Activated CD8-positive, alpha-beta T cell treated with anti-CD3 and anti-CD28 coated beads for 36 hours (primary cell): ENCODE measurements at regions not wholly inside any gene's neighbourhood (a gene's known extent, or its start where the extent isn't known, plus 50 kb on each side); places are given as distances from the start of the nearest gene placed in this dataset.

Experiments used
- ATAC-seq: fragments of 200-7000 bp; cut with Tn5 transposase; one replicate; pipeline ENCODE4 v1.10.0; 2021; ENCODE audit warnings: mild to moderate bottlenecking, moderate library complexity
- CTCF ChIA-PET: fragments of 350-600 bp; sonication (Branson Sonifier 250); formaldehyde crosslinking; loops from one replicate; lab custom pipeline; 2021; ENCODE audit warnings: antibody characterized with exemption; lab: Charles Lee
- POLR2A ChIA-PET: fragments of 350-600 bp; sonication (Branson Sonifier 250); formaldehyde crosslinking; loops from one replicate; lab custom pipeline; 2021; ENCODE audit warnings: antibody characterized with exemption; lab: Charles Lee
- DNase-seq: peaks from one replicate; pipeline ENCODE4 v3.0.0-alpha.2; 2020
- H3K27ac Mint-ChIP-seq: one replicate; pipeline ENCODE4 v1.8.0; 2021; ENCODE audit warnings: mild to moderate bottlenecking, mixed read lengths
- H3K27me3 Mint-ChIP-seq: one replicate; pipeline ENCODE4 v1.8.0; 2021; ENCODE audit warnings: mixed read lengths
- H3K36me3 Mint-ChIP-seq: one replicate; pipeline ENCODE4 v1.8.0; 2021; ENCODE audit warnings: low read depth, mixed read lengths
- H3K4me1 Mint-ChIP-seq: one replicate; pipeline ENCODE4 v1.8.0; 2021; ENCODE audit warnings: low read depth, mixed read lengths
- H3K4me3 Mint-ChIP-seq: one replicate; pipeline ENCODE4 v1.8.0; 2021; ENCODE audit warnings: mild to moderate bottlenecking, moderate library complexity, mixed read lengths
- H3K9me3 Mint-ChIP-seq: one replicate; pipeline ENCODE4 v1.8.0; 2021; ENCODE audit warnings: mixed read lengths
- CTCF ChIP-seq: fragments of 200-600 bp; IDR thresholded peaks from one replicate; pipeline ENCODE4 v1.8.0; 2022; ENCODE audit warnings: antibody characterized with exemption, mild to moderate bottlenecking
- intact Hi-C: fragments of 100-400 bp; cut with micrococcal nuclease; formaldehyde crosslinking; loops from one replicate; pipeline ENCODE4 v1.10.0; 2022

- intact Hi-C loops: no loop called here
- H3K4me1 Mint-ChIP-seq: no peaks in the 10 kb centered on the region
- DNase-seq: no peak
- ATAC-seq: no peak
- CTCF ChIA-PET: no interaction called here
- no peak for TF ChIP-seq CTCF
- peaks cover 41% of the 10 kb centered on the region for H3K9me3 Mint-ChIP-seq
- H3K27me3 Mint-ChIP-seq: no peaks in the 10 kb centered on the region
- no peak overlapping the region for H3K4me3 Mint-ChIP-seq
- H3K27ac Mint-ChIP-seq: no peak overlapping the region
- POLR2A ChIA-PET: no interaction called here
- no peaks in the 10 kb centered on the region for H3K36me3 Mint-ChIP-seq
Measured at GRCh38 chr16:63527404-63527803, 1491.2 kb upstream of the CDH8 start.

- ChIA-PET POLR2A (no interaction called here), CTCF (no interaction called here)
- Mint-ChIP-seq H3K4me1 (no peaks in the 10 kb centered on the region), H3K4me3 (no peak overlapping the region), H3K27me3 (no peaks in the 10 kb centered on the region), H3K27ac (no peak overlapping the region), H3K36me3 (no peaks in the 10 kb centered on the region), H3K9me3 (peaks cover 3% of the 10 kb centered on the region)
- DNase-seq: no peak
- intact Hi-C loops: no loop called here
- TF ChIP-seq CTCF: no peak
- ATAC-seq: no peak
Measured at GRCh38 chr16:63516394-63516793, 1480.2 kb upstream of the CDH8 start.

- no peak for TF ChIP-seq CTCF
- no peaks in the 10 kb centered on the region for H3K27me3 Mint-ChIP-seq
- ChIA-PET CTCF (no interaction called here), POLR2A (no interaction called here)
- intact Hi-C loops: no loop called here
- H3K4me3 Mint-ChIP-seq: no peak overlapping the region
- no peaks in the 10 kb centered on the region for H3K36me3 Mint-ChIP-seq
- ATAC-seq (no peak), DNase-seq (no peak)
- no peak overlapping the region for H3K27ac Mint-ChIP-seq
- H3K4me1 Mint-ChIP-seq: no peaks in the 10 kb centered on the region
- H3K9me3 Mint-ChIP-seq: peaks cover 9% of the 10 kb centered on the region
Measured at GRCh38 chr16:63512910-63513309, 1476.7 kb upstream of the CDH8 start.

- ChIA-PET POLR2A (no interaction called here), CTCF (no interaction called here)
- intact Hi-C loops: no loop called here
Measured at GRCh38 chr16:63497408-63497807, 1461.2 kb upstream of the CDH8 start.

GRCh38 chr16:63496282-63496681, 1460.0 kb upstream of the CDH8 start:
- H3K27me3 Mint-ChIP-seq: no peaks in the 10 kb centered on the region
- intact Hi-C loops: no loop called here
- no peaks in the 10 kb centered on the region for H3K4me1 Mint-ChIP-seq
- H3K27ac Mint-ChIP-seq: no peak overlapping the region
- TF ChIP-seq CTCF: no peak
- no peak for DNase-seq
- H3K9me3 Mint-ChIP-seq: peaks cover 8% of the 10 kb centered on the region
- ChIA-PET POLR2A (interaction anchor here (0.6 kb wide), 1 partner anchor 1210 kb away, joined by 3 read pairs; no protein-coding TSS in a partner anchor), CTCF (no interaction called here)
- H3K4me3 Mint-ChIP-seq: no peak overlapping the region
- no peak for ATAC-seq
- no peaks in the 10 kb centered on the region for H3K36me3 Mint-ChIP-seq

More at GRCh38 chr16:63497408-63497807, 1461.2 kb upstream of the CDH8 start:
- Mint-ChIP-seq H3K27ac (no peak overlapping the region), H3K27me3 (no peaks in the 10 kb centered on the region), H3K36me3 (no peaks in the 10 kb centered on the region), H3K4me3 (no peak overlapping the region), H3K4me1 (no peaks in the 10 kb centered on the region), H3K9me3 (peaks cover 12% of the 10 kb centered on the region)
- DNase-seq (no peak), ATAC-seq (no peak)
- no peak for TF ChIP-seq CTCF
